Calu3 (cell line): ENCODE measurements at regions not wholly inside any gene's neighbourhood (a gene's known extent, or its start where the extent isn't known, plus 50 kb on each side); places are given as distances from the start of the nearest gene placed in this dataset.

Experiments used
- BruUV-seq: library from RNA; stranded (reverse); fragments of 400-500 nt; replicated peaks from 2 replicates; lab custom pipeline; 2021; lab: Mats Ljungman, UMichigan
- CTCF ChIA-PET: fragments of 300-600 bp; sonication (Branson Sonifier 250); formaldehyde crosslinking; loops from one replicate; lab custom pipeline; 2022; ENCODE audit warnings: antibody characterized with exemption; lab: Charles Lee
- DNase-seq: peaks from one replicate; pipeline ENCODE4 v3.0.0; 2022
- H3K27ac Mint-ChIP-seq: one replicate; pipeline ENCODE4 v1.8.0; 2022; ENCODE audit warnings: mixed read lengths; ENCODE audit not compliant: unreplicated experiment
- H3K27me3 Mint-ChIP-seq: one replicate; pipeline ENCODE4 v1.8.0; 2022; ENCODE audit warnings: mixed read lengths; ENCODE audit not compliant: unreplicated experiment
- H3K36me3 Mint-ChIP-seq: one replicate; pipeline ENCODE4 v1.8.0; 2022; ENCODE audit warnings: mild to moderate bottlenecking, moderate library complexity, mixed read lengths; ENCODE audit not compliant: insufficient read depth, unreplicated experiment
- H3K4me1 Mint-ChIP-seq: one replicate; pipeline ENCODE4 v1.8.0; 2022; ENCODE audit warnings: mild to moderate bottlenecking, low read depth, mixed read lengths; ENCODE audit not compliant: unreplicated experiment
- H3K4me3 Mint-ChIP-seq: one replicate; pipeline ENCODE4 v1.8.0; 2022; ENCODE audit warnings: mild to moderate bottlenecking, low read depth, moderate library complexity, mixed read lengths; ENCODE audit not compliant: unreplicated experiment
- H3K9me3 Mint-ChIP-seq: one replicate; pipeline ENCODE4 v1.8.0; 2022; ENCODE audit warnings: low read depth, mixed read lengths; ENCODE audit not compliant: unreplicated experiment
- intact Hi-C: fragments of 100-400 bp; cut with micrococcal nuclease; formaldehyde crosslinking; loops from one replicate; pipeline ENCODE4 v1.10.0; 2022; ENCODE audit not compliant: unreplicated experiment
- TF ChIP-seq, protein P1 (sequence below): fragments of 200-600 bp; IDR thresholded peaks from one replicate; pipeline ENCODE4 v1.8.0; 2022; ENCODE audit warnings: antibody characterized with exemption; ENCODE audit not compliant: unreplicated experiment

GRCh38 chr9:13817754-13818278, 496.1 kb downstream of the NFIB start:
- CTCF ChIA-PET: no interaction called here
- intact Hi-C loops: no loop called here
- TF ChIP-seq, protein P1, sequence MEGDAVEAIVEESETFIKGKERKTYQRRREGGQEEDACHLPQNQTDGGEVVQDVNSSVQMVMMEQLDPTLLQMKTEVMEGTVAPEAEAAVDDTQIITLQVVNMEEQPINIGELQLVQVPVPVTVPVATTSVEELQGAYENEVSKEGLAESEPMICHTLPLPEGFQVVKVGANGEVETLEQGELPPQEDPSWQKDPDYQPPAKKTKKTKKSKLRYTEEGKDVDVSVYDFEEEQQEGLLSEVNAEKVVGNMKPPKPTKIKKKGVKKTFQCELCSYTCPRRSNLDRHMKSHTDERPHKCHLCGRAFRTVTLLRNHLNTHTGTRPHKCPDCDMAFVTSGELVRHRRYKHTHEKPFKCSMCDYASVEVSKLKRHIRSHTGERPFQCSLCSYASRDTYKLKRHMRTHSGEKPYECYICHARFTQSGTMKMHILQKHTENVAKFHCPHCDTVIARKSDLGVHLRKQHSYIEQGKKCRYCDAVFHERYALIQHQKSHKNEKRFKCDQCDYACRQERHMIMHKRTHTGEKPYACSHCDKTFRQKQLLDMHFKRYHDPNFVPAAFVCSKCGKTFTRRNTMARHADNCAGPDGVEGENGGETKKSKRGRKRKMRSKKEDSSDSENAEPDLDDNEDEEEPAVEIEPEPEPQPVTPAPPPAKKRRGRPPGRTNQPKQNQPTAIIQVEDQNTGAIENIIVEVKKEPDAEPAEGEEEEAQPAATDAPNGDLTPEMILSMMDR: no peak
- no peaks in the 10 kb centered on the region for H3K36me3 Mint-ChIP-seq
- no TSS peak for BruUV-seq
- H3K4me1 Mint-ChIP-seq: no peaks in the 10 kb centered on the region
- H3K4me3 Mint-ChIP-seq: no peak overlapping the region
- DNase-seq: no peak
- H3K27ac Mint-ChIP-seq: no peak overlapping the region
- peaks cover 28% of the 10 kb centered on the region for H3K27me3 Mint-ChIP-seq
- peaks cover 6% of the 10 kb centered on the region for H3K9me3 Mint-ChIP-seq

GRCh38 chr9:13816837-13817236, 497.1 kb downstream of the NFIB start:
- no peak for DNase-seq
- Mint-ChIP-seq H3K36me3 (no peaks in the 10 kb centered on the region), H3K4me1 (no peaks in the 10 kb centered on the region), H3K4me3 (no peak overlapping the region), H3K9me3 (peaks cover 6% of the 10 kb centered on the region), H3K27ac (no peak overlapping the region), H3K27me3 (peaks cover 28% of the 10 kb centered on the region)
- TF ChIP-seq, protein P1: no peak
- CTCF ChIA-PET: interaction anchor here (0.5 kb wide), 1 partner anchor 35 kb away, joined by 5 read pairs; no protein-coding TSS in a partner anchor
- intact Hi-C loops: no loop called here
- BruUV-seq: no TSS peak

- no peak for DNase-seq
- TF ChIP-seq, protein P1: no peak
- intact Hi-C loops: no loop called here
- no peak overlapping the region for H3K27ac Mint-ChIP-seq
- no peaks in the 10 kb centered on the region for H3K4me1 Mint-ChIP-seq
- H3K36me3 Mint-ChIP-seq: no peaks in the 10 kb centered on the region
- peaks cover 2% of the 10 kb centered on the region for H3K9me3 Mint-ChIP-seq
- H3K4me3 Mint-ChIP-seq: no peak overlapping the region
- no TSS peak for BruUV-seq
- CTCF ChIA-PET: no interaction called here
- H3K27me3 Mint-ChIP-seq: peaks cover 28% of the 10 kb centered on the region
These were observed 499.1 kb downstream of the NFIB start for GRCh38 chr9:13814647-13815400.

- Mint-ChIP-seq H3K36me3 (no peaks in the 10 kb centered on the region), H3K4me1 (no peaks in the 10 kb centered on the region), H3K4me3 (no peak overlapping the region), H3K9me3 (peaks cover 2% of the 10 kb centered on the region), H3K27me3 (peaks cover 32% of the 10 kb centered on the region), H3K27ac (no peak overlapping the region)
- BruUV-seq: no TSS peak
- intact Hi-C loops: no loop called here
- TF ChIP-seq, protein P1: no peak
- CTCF ChIA-PET: no interaction called here
- no peak for DNase-seq
These were observed 502.1 kb downstream of the NFIB start for GRCh38 chr9:13811876-13812275.
